T-cell (primary cell): ENCODE measurements at regions not wholly inside any gene's neighbourhood (a gene's known extent, or its start where the extent isn't known, plus 50 kb on each side); places are given as distances from the start of the nearest gene placed in this dataset.

Experiments
- ATAC-seq, 4 experiments: fragments of 200-7000 bp in 3 of 4; fragments of 150-1000 bp in 1 of 4; cut with Tn5 transposase; replicated peaks in 1 of 4; 1 replicate in 3 of 4; 2 replicates in 1 of 4; pipeline ENCODE4 v1.10.0; 2021; ENCODE audit warnings: moderate library complexity in 3 of 4, mild to moderate bottlenecking in 2 of 4, moderate number of reproducible peaks in 1 of 4
- CTCF ChIA-PET, 2 donors: fragments of 300-600 bp; sonication (Branson Sonifier 250); formaldehyde crosslinking; loops; one replicate each; lab custom pipeline; 2022; ENCODE audit warnings: antibody characterized with exemption in 2 of 2; lab: Charles Lee
- POLR2A ChIA-PET, 2 donors: fragments of 300-600 bp; sonication (Branson Sonifier 250); formaldehyde crosslinking; loops; one replicate each; lab custom pipeline; 2022; ENCODE audit warnings: antibody characterized with exemption in 2 of 2; lab: Charles Lee
- DNase-seq, 35 experiments: peaks; one replicate each; pipeline versions ENCODE4 v3.0.0 to v3.0.0-alpha.2; 2013 to 2023
- H3K27ac ChIP-seq: one replicate; pipeline ENCODE4 v1.5.1; 2013; ENCODE audit warnings: low read length
- H3K27me3 ChIP-seq, 2 experiments: replicated peaks in 1 of 2; 1 replicate in 1 of 2; 2 replicates in 1 of 2; pipeline versions ENCODE4 v1.6.1 to v1.7.0; 2013; ENCODE audit warnings: low read length in 1 of 2, mixed read lengths in 1 of 2; ENCODE audit not compliant: control insufficient read depth in 2 of 2, insufficient read depth in 2 of 2; ENCODE audit errors: extremely low read depth in 1 of 2
- H3K36me3 ChIP-seq, 2 donors: 1 replicate in 1 of 2; 2 replicates in 1 of 2; pipeline versions ENCODE4 v1.6.1 to v1.7.0; 2013; ENCODE audit warnings: low read length in 1 of 2; ENCODE audit not compliant: control insufficient read depth in 2 of 2, insufficient read depth in 1 of 2; ENCODE audit errors: extremely low read depth in 1 of 2
- H3K4me1 ChIP-seq, 2 experiments: 1 replicate in 1 of 2; 2 replicates in 1 of 2; pipeline versions ENCODE4 v1.6.1 to v1.7.0; 2013; ENCODE audit warnings: low read length in 2 of 2, mixed read lengths in 1 of 2; ENCODE audit not compliant: insufficient read depth in 2 of 2, control insufficient read depth in 1 of 2; ENCODE audit errors: extremely low read depth in 1 of 2
- H3K4me3 ChIP-seq, 2 donors: 1 replicate in 1 of 2; 2 replicates in 1 of 2; pipeline versions ENCODE4 v1.5.1 to v1.7.0; 2013; ENCODE audit warnings: mild to moderate bottlenecking in 2 of 2, low read length in 1 of 2, moderate library complexity in 1 of 2; ENCODE audit not compliant: control insufficient read depth in 1 of 2; ENCODE audit errors: extremely low read depth in 1 of 2
- H3K9me3 ChIP-seq: 2 replicates; pipeline ENCODE4 v1.7.0; 2013
- H3K27ac Mint-ChIP-seq, 2 donors: one replicate each; pipeline ENCODE4 v1.8.0; 2020 to 2021; ENCODE audit warnings: mild to moderate bottlenecking in 2 of 2, mixed read lengths in 2 of 2
- H3K27me3 Mint-ChIP-seq, 2 donors: one replicate each; pipeline ENCODE4 v1.8.0; 2021 to 2022; ENCODE audit warnings: mixed read lengths in 2 of 2
- H3K36me3 Mint-ChIP-seq: one replicate; pipeline ENCODE4 v1.8.0; 2021; ENCODE audit warnings: mixed read lengths
- H3K4me1 Mint-ChIP-seq, 3 donors: one replicate each; pipeline ENCODE4 v1.8.0; 2020 to 2022; ENCODE audit warnings: mixed read lengths in 3 of 3, mild to moderate bottlenecking in 1 of 3
- H3K4me3 Mint-ChIP-seq, 3 donors: one replicate each; pipeline ENCODE4 v1.8.0; 2020 to 2022; ENCODE audit warnings: mild to moderate bottlenecking in 3 of 3, mixed read lengths in 3 of 3, moderate library complexity in 3 of 3
- H3K9me3 Mint-ChIP-seq, 3 donors: one replicate each; pipeline ENCODE4 v1.8.0; 2020 to 2022; ENCODE audit warnings: mixed read lengths in 3 of 3
- WGBS: methylation state at CpG from one replicate; pipeline ENCODE4 v1.1.5; 2013; ENCODE audit warnings: missing lambda C conversion rate; ENCODE audit not compliant: insufficient coverage; 5-methylcytosine and 5-hydroxymethylcytosine counted together

GRCh38 chr5:130740047-130740569, 424.9 kb downstream of the HINT1 start:
- no peaks in the 10 kb centered on the region for H3K9me3 ChIP-seq
- Mint-ChIP-seq H3K27ac (no peak overlapping the region), H3K27me3 (peaks cover 0 to 4% of the 10 kb centered on the region in 2 donors), H3K36me3 (no peaks in the 10 kb centered on the region), H3K4me1 (no peaks in the 10 kb centered on the region), H3K4me3 (no peak overlapping the region), H3K9me3 (peaks cover 0 to 30% (median 10%) of the 10 kb centered on the region in 3 donors)
- ChIA-PET CTCF (no interaction called here), POLR2A (no interaction called here)
- no peaks in the 10 kb centered on the region for H3K27me3 ChIP-seq
- no peak overlapping the region for H3K27ac ChIP-seq
- WGBS = 88% methylated on average over 2 of the region's 5 CpGs
- H3K4me3 ChIP-seq = no peak overlapping the region
- DNase-seq (no peak), ATAC-seq (no peak)
- H3K36me3 ChIP-seq = no peaks in the 10 kb centered on the region
- H3K4me1 ChIP-seq = no peaks in the 10 kb centered on the region

GRCh38 chr5:130731839-130732238, 433.2 kb downstream of the HINT1 start:
- H3K36me3 Mint-ChIP-seq = no peaks in the 10 kb centered on the region
- H3K4me3 ChIP-seq = no peak overlapping the region
- ATAC-seq = no peak
- H3K4me3 Mint-ChIP-seq = no peak overlapping the region
- H3K27ac ChIP-seq = no peak overlapping the region
- ChIA-PET CTCF (no interaction called here), POLR2A (no interaction called here)
- no peaks in the 10 kb centered on the region for H3K27me3 Mint-ChIP-seq
- H3K27ac Mint-ChIP-seq = no peak overlapping the region
- DNase-seq = no peak
- peaks cover 5 to 14% (median 11%) of the 10 kb centered on the region in 3 donors for H3K9me3 Mint-ChIP-seq
- no peaks in the 10 kb centered on the region for H3K9me3 ChIP-seq
- no peaks in the 10 kb centered on the region for H3K4me1 Mint-ChIP-seq
- H3K36me3 ChIP-seq = no peaks in the 10 kb centered on the region
- H3K4me1 ChIP-seq = no peaks in the 10 kb centered on the region
- H3K27me3 ChIP-seq = no peaks in the 10 kb centered on the region
- 94% methylated on average over 3 of the region's 4 CpGs for WGBS

- Mint-ChIP-seq H3K27me3 (peaks cover 0 to 2% of the 10 kb centered on the region in 2 donors), H3K27ac (no peak overlapping the region), H3K4me3 (no peak overlapping the region), H3K36me3 (no peaks in the 10 kb centered on the region), H3K9me3 (peaks cover 5 to 14% (median 11%) of the 10 kb centered on the region in 3 donors), H3K4me1 (no peaks in the 10 kb centered on the region)
- DNase-seq (no peak), ATAC-seq (no peak)
- H3K9me3 ChIP-seq = no peaks in the 10 kb centered on the region
- no peak overlapping the region for H3K27ac ChIP-seq
- H3K36me3 ChIP-seq = no peaks in the 10 kb centered on the region
- no peak overlapping the region for H3K4me3 ChIP-seq
- POLR2A ChIA-PET = no interaction called here
- no peaks in the 10 kb centered on the region for H3K27me3 ChIP-seq
- H3K4me1 ChIP-seq = no peaks in the 10 kb centered on the region
- CTCF ChIA-PET = no interaction called here
- 29% methylated on average over 1 of the region's 2 CpGs for WGBS
Measured at GRCh38 chr5:130729541-130729940, 435.5 kb downstream of the HINT1 start.

- 100% methylated on average over 1 of the region's 1 CpG for WGBS
- no peaks in the 10 kb centered on the region for H3K36me3 Mint-ChIP-seq
- ChIA-PET CTCF (interaction anchor here in 1 of 2 donors (0.7 kb wide), 1 partner anchor 952 kb away, joined by 8 read pairs; no protein-coding TSS in a partner anchor), POLR2A (no interaction called here)
- ATAC-seq (no peak), DNase-seq (no peak)
- H3K9me3 Mint-ChIP-seq = peaks cover 5 to 14% (median 11%) of the 10 kb centered on the region in 3 donors
- Histone ChIP-seq H3K4me1 (no peaks in the 10 kb centered on the region), H3K9me3 (no peaks in the 10 kb centered on the region), H3K36me3 (no peaks in the 10 kb centered on the region), H3K27ac (no peak overlapping the region), H3K27me3 (no peaks in the 10 kb centered on the region), H3K4me3 (no peak overlapping the region)
- no peak overlapping the region for H3K27ac Mint-ChIP-seq
- H3K27me3 Mint-ChIP-seq = peaks cover 6 to 7% of the 10 kb centered on the region in 2 donors
- H3K4me3 Mint-ChIP-seq = no peak overlapping the region
- no peaks in the 10 kb centered on the region for H3K4me1 Mint-ChIP-seq
Measured at GRCh38 chr5:130727830-130728229, 437.2 kb downstream of the HINT1 start.

GRCh38 chr5:130724658-130725057, 440.4 kb downstream of the HINT1 start:
- H3K27me3 ChIP-seq = no peaks in the 10 kb centered on the region
- ChIA-PET CTCF (interaction anchor here in 1 of 2 donors (0.6 kb wide), 1 partner anchor 41 kb away, joined by 3 read pairs; no protein-coding TSS in a partner anchor), POLR2A (no interaction called here)
- Mint-ChIP-seq H3K27ac (no peak overlapping the region), H3K36me3 (no peaks in the 10 kb centered on the region), H3K4me1 (no peaks in the 10 kb centered on the region), H3K9me3 (no peaks in the 10 kb centered on the region), H3K27me3 (peaks cover 7 to 12% of the 10 kb centered on the region in 2 donors), H3K4me3 (no peak overlapping the region)
- ATAC-seq (no peak), DNase-seq (no peak)
- H3K4me3 ChIP-seq = no peak overlapping the region
- WGBS = 92% methylated on average over 2 of the region's 5 CpGs
- no peaks in the 10 kb centered on the region for H3K36me3 ChIP-seq
- no peaks in the 10 kb centered on the region for H3K4me1 ChIP-seq
- no peaks in the 10 kb centered on the region for H3K9me3 ChIP-seq
- no peak overlapping the region for H3K27ac ChIP-seq

- Mint-ChIP-seq H3K36me3 (no peaks in the 10 kb centered on the region), H3K4me1 (no peaks in the 10 kb centered on the region), H3K9me3 (no peaks in the 10 kb centered on the region), H3K27ac (no peak overlapping the region), H3K27me3 (peaks cover 28 to 34% of the 10 kb centered on the region in 2 donors), H3K4me3 (no peak overlapping the region)
- H3K4me3 ChIP-seq = no peak overlapping the region
- no peaks in the 10 kb centered on the region for H3K9me3 ChIP-seq
- H3K4me1 ChIP-seq = no peaks in the 10 kb centered on the region
- no peak overlapping the region for H3K27ac ChIP-seq
- ChIA-PET POLR2A (no interaction called here), CTCF (no interaction called here)
- peaks cover 0 to 4% of the 10 kb centered on the region in 2 experiments for H3K27me3 ChIP-seq
- H3K36me3 ChIP-seq = no peaks in the 10 kb centered on the region
- ATAC-seq = no peak
- WGBS = no CpG with 5 or more reads among the region's 1 CpG
- DNase-seq = no peak
Measured at GRCh38 chr5:130720355-130720754, 444.7 kb downstream of the HINT1 start.

GRCh38 chr5:130715541-130715940, 449.5 kb downstream of the HINT1 start:
- Mint-ChIP-seq H3K27me3 (peaks cover 39 to 43% of the 10 kb centered on the region in 2 donors), H3K4me3 (no peak overlapping the region), H3K27ac (no peak overlapping the region), H3K36me3 (no peaks in the 10 kb centered on the region), H3K4me1 (no peaks in the 10 kb centered on the region), H3K9me3 (no peaks in the 10 kb centered on the region)
- H3K27ac ChIP-seq = no peak overlapping the region
- no peak for DNase-seq
- no peak overlapping the region for H3K4me3 ChIP-seq
- no peaks in the 10 kb centered on the region for H3K36me3 ChIP-seq
- ChIA-PET CTCF (no interaction called here), POLR2A (no interaction called here)
- 68% methylated on average over 3 of the region's 3 CpGs for WGBS
- H3K27me3 ChIP-seq = peaks cover 0 to 8% of the 10 kb centered on the region in 2 experiments
- H3K9me3 ChIP-seq = no peaks in the 10 kb centered on the region
- no peak for ATAC-seq
- H3K4me1 ChIP-seq = no peaks in the 10 kb centered on the region
